HCT116 (cell line): ENCODE measurements at regions not wholly inside any gene's neighbourhood (a gene's known extent, or its start where the extent isn't known, plus 50 kb on each side); places are given as distances from the start of the nearest gene placed in this dataset.

Source experiments
- CEBPB ChIP-seq: IDR thresholded peaks from 2 replicates; pipeline ENCODE4 v1.6.1; 2012; ENCODE audit warnings: low read depth
- EZH2 ChIP-seq: fragments of 200-600 bp; sonication (generic); IDR thresholded peaks from 2 replicates; pipeline ENCODE4 v1.6.1; 2017; ENCODE audit warnings: antibody characterized with exemption, mixed run types
- EZH2phosphoT487 ChIP-seq: fragments of 200-600 bp; IDR thresholded peaks from 2 replicates; pipeline ENCODE4 v1.6.1; 2018; ENCODE audit warnings: antibody characterized with exemption, borderline replicate concordance
- POLR2A ChIP-seq: IDR thresholded peaks from 2 replicates; pipeline ENCODE4 v1.7.0; 2011; ENCODE audit warnings: borderline replicate concordance; ENCODE audit not compliant: insufficient read depth, insufficient read length; ENCODE audit errors: extremely low read depth
- POLR2AphosphoS5 ChIP-seq: IDR thresholded peaks from 2 replicates; pipeline ENCODE4 v1.6.1; 2011; ENCODE audit warnings: mild to moderate bottlenecking, low read depth, low read length, moderate library complexity
- SP1 ChIP-seq: IDR thresholded peaks from 2 replicates; pipeline ENCODE4 v1.6.1; 2012; ENCODE audit warnings: low read depth
- YY1 ChIP-seq: IDR thresholded peaks from 2 replicates; pipeline ENCODE4 v1.6.1; 2011; ENCODE audit warnings: low read length, low read depth, moderate library complexity, mild to moderate bottlenecking; ENCODE audit not compliant: insufficient replicate concordance; ENCODE audit errors: extremely low read depth
- ZFX ChIP-seq: fragments of 450-650 bp; IDR thresholded peaks from 2 replicates; pipeline ENCODE4 v1.6.1; 2017
- ZNF274 ChIP-seq: fragments of 200-500 bp; sonication (Bioruptor generic); IDR thresholded peaks from 2 replicates; pipeline ENCODE4 v1.6.1; 2014; ENCODE audit warnings: mild to moderate bottlenecking, low read depth, low read length, inconsistent platforms
- TF ChIP-seq, protein P1 (sequence below), 3 experiments: fragments of 200-600 bp in 1 of 3; sonication (generic) in 1 of 3; IDR thresholded peaks in 2 of 3; conservative IDR thresholded peaks in 1 of 3; 2 replicates each; pipeline ENCODE4 v1.5.1; 2012 to 2017; ENCODE audit warnings: low read depth in 2 of 3, low read length in 2 of 3, antibody characterized with exemption in 1 of 3, borderline replicate concordance in 1 of 3, control low read depth in 1 of 3, mild to moderate bottlenecking in 1 of 3, mixed read lengths in 1 of 3, mixed run types in 1 of 3, moderate library complexity in 1 of 3; ENCODE audit not compliant: insufficient read depth in 1 of 3
- TF ChIP-seq, protein P2 (sequence below): IDR thresholded peaks from 2 replicates; pipeline ENCODE4 v1.6.1; 2012; ENCODE audit warnings: low read depth

DNA sequence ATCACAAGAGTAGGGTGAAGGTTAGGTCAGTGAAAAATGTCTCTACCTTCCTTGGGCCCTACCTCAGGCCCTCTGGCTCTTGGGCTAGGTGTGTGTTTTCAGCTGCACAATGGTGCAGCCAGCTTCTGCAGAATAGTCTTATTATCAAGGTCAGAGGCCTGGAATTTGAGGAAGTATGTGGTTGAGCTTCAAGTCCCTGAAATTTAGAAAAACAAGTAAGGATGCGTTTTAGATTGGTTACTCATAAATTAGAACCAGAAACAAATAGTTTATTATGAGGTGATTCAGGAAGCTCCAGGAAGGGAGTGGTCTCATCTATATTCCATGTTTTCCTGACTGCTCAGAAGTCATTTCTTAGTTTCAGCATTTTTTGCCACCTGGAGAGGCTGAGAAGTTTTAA, 204.2 kb upstream of the CELF4 start:
- TF ChIP-seq, protein P1, sequence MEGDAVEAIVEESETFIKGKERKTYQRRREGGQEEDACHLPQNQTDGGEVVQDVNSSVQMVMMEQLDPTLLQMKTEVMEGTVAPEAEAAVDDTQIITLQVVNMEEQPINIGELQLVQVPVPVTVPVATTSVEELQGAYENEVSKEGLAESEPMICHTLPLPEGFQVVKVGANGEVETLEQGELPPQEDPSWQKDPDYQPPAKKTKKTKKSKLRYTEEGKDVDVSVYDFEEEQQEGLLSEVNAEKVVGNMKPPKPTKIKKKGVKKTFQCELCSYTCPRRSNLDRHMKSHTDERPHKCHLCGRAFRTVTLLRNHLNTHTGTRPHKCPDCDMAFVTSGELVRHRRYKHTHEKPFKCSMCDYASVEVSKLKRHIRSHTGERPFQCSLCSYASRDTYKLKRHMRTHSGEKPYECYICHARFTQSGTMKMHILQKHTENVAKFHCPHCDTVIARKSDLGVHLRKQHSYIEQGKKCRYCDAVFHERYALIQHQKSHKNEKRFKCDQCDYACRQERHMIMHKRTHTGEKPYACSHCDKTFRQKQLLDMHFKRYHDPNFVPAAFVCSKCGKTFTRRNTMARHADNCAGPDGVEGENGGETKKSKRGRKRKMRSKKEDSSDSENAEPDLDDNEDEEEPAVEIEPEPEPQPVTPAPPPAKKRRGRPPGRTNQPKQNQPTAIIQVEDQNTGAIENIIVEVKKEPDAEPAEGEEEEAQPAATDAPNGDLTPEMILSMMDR (IDR thresholded peaks at IDR 0.05 in 2 of 3, conservative IDR thresholded peaks at IDR 0.05 in 1 of 3; ENCODE audit: borderline replicate concordance in 1 of 3, insufficient read depth in 1 of 3, low read depth in 2 of 3, low read length in 2 of 3) = no peak
- no peak for TF ChIP-seq ZFX
- no peak for TF ChIP-seq POLR2AphosphoS5
- no peak for TF ChIP-seq POLR2A
- TF ChIP-seq CEBPB = no peak
- no peak for TF ChIP-seq EZH2
- TF ChIP-seq ZNF274 = no peak
- TF ChIP-seq, protein P2, sequence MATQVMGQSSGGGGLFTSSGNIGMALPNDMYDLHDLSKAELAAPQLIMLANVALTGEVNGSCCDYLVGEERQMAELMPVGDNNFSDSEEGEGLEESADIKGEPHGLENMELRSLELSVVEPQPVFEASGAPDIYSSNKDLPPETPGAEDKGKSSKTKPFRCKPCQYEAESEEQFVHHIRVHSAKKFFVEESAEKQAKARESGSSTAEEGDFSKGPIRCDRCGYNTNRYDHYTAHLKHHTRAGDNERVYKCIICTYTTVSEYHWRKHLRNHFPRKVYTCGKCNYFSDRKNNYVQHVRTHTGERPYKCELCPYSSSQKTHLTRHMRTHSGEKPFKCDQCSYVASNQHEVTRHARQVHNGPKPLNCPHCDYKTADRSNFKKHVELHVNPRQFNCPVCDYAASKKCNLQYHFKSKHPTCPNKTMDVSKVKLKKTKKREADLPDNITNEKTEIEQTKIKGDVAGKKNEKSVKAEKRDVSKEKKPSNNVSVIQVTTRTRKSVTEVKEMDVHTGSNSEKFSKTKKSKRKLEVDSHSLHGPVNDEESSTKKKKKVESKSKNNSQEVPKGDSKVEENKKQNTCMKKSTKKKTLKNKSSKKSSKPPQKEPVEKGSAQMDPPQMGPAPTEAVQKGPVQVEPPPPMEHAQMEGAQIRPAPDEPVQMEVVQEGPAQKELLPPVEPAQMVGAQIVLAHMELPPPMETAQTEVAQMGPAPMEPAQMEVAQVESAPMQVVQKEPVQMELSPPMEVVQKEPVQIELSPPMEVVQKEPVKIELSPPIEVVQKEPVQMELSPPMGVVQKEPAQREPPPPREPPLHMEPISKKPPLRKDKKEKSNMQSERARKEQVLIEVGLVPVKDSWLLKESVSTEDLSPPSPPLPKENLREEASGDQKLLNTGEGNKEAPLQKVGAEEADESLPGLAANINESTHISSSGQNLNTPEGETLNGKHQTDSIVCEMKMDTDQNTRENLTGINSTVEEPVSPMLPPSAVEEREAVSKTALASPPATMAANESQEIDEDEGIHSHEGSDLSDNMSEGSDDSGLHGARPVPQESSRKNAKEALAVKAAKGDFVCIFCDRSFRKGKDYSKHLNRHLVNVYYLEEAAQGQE = no peak
- no peak for TF ChIP-seq EZH2phosphoT487
- TF ChIP-seq YY1 = no peak
- TF ChIP-seq SP1 = no peak
